ENCODE measurements at regions not wholly inside any gene's neighbourhood (a gene's known extent, or its start where the extent isn't known, plus 50 kb on each side); places are given as distances from the start of the nearest gene placed in this dataset.

- Histone ChIP-seq H3K9me2 (replicated peaks; ENCODE audit: control insufficient read depth, low read length) (no peaks in the 10 kb centered on the region), H3K27me3 (ENCODE audit: control insufficient read depth, low read length) (no peaks in the 10 kb centered on the region), H3K9me3 (ENCODE audit: control insufficient read depth, insufficient read depth, low read length) (no peaks in the 10 kb centered on the region), H3K79me2 (ENCODE audit: control insufficient read depth, low read length) (no peaks in the 10 kb centered on the region), H3K4me3 (ENCODE audit: low read length) (no peak overlapping the region), H3K4me1 (ENCODE audit: control insufficient read depth, low read length) (no peaks in the 10 kb centered on the region), H3F3A (ENCODE audit: control insufficient read depth, insufficient read depth) (no peaks in the 10 kb centered on the region), H3K27ac (ENCODE audit: low read depth, low read length) (no peak overlapping the region), H3K4me2 (ENCODE audit: low read length) (no peak overlapping the region), H4K20me1 (ENCODE audit: control insufficient read depth, insufficient read depth, low read depth, low read length) (no peaks in the 10 kb centered on the region), H3K36me3 (ENCODE audit: control insufficient read depth, low read length) (no peaks in the 10 kb centered on the region)
- no peak for TF ChIP-seq EZH2phosphoT487 (IDR thresholded peaks at IDR 0.05; ENCODE audit: borderline replicate concordance, low read length)
- TF ChIP-seq, protein P1, sequence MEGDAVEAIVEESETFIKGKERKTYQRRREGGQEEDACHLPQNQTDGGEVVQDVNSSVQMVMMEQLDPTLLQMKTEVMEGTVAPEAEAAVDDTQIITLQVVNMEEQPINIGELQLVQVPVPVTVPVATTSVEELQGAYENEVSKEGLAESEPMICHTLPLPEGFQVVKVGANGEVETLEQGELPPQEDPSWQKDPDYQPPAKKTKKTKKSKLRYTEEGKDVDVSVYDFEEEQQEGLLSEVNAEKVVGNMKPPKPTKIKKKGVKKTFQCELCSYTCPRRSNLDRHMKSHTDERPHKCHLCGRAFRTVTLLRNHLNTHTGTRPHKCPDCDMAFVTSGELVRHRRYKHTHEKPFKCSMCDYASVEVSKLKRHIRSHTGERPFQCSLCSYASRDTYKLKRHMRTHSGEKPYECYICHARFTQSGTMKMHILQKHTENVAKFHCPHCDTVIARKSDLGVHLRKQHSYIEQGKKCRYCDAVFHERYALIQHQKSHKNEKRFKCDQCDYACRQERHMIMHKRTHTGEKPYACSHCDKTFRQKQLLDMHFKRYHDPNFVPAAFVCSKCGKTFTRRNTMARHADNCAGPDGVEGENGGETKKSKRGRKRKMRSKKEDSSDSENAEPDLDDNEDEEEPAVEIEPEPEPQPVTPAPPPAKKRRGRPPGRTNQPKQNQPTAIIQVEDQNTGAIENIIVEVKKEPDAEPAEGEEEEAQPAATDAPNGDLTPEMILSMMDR (IDR thresholded peaks at IDR 0.05; ENCODE audit: low read depth, low read length, poor library complexity, severe bottlenecking) = no peak
These were observed 259.3 kb upstream of the SLC30A5 start for GRCh38 chr5:68834491-68834981.

DNA sequence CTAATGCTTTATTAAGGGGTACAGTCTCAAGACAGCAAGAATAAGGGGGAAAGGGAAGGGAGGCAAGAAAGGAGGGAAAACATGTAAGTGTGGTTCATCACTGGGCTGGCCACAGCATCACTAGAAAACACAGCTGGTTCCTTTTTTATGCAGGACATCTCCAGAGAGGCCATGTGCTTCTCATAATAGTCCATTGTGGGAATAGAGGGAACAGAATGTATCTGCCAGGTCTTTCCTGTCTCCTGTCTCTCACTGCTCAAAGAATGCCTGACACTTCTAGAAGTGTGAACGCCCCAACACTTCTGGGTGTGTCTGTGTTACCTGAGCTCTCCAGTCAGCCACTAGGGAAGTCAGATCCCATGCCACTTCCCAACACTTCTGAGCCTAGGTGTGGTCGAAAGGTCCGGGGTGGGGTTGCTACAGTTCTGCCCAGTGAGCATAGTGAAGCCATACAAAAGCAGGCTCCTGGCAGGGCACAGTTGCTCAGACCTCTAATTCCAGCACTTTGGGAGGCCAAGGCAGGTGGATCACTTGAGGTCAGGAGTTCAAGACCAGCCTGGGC lies 255.6 kb upstream of the SLC30A5 start:
- H3K36me3 ChIP-seq (ENCODE audit: control insufficient read depth, low read length) = no peaks in the 10 kb centered on the region
- TF ChIP-seq, protein P1 (IDR thresholded peaks at IDR 0.05; ENCODE audit: low read depth, low read length, poor library complexity, severe bottlenecking) = no peak
- TF ChIP-seq EZH2phosphoT487 (IDR thresholded peaks at IDR 0.05; ENCODE audit: borderline replicate concordance, low read length) = no peak
- H3K27me3 ChIP-seq (ENCODE audit: control insufficient read depth, low read length) = no peaks in the 10 kb centered on the region
- H3K4me1 ChIP-seq (ENCODE audit: control insufficient read depth, low read length) = no peaks in the 10 kb centered on the region
- no peaks in the 10 kb centered on the region for H3K9me2 ChIP-seq (replicated peaks; ENCODE audit: control insufficient read depth, low read length)
- H4K20me1 ChIP-seq (ENCODE audit: control insufficient read depth, insufficient read depth, low read depth, low read length) = no peaks in the 10 kb centered on the region
- H3K4me3 ChIP-seq (ENCODE audit: low read length) = no peak overlapping the region
- no peaks in the 10 kb centered on the region for H3K79me2 ChIP-seq (ENCODE audit: control insufficient read depth, low read length)
- no peak overlapping the region for H3K4me2 ChIP-seq (ENCODE audit: low read length)
- H3F3A ChIP-seq (ENCODE audit: control insufficient read depth, insufficient read depth) = no peaks in the 10 kb centered on the region
- no peak overlapping the region for H3K27ac ChIP-seq (ENCODE audit: low read depth, low read length)
- H3K9me3 ChIP-seq (ENCODE audit: control insufficient read depth, insufficient read depth, low read length) = no peaks in the 10 kb centered on the region

- no peak overlapping the region for H3K4me2 ChIP-seq (ENCODE audit: low read length)
- no peaks in the 10 kb centered on the region for H3K27me3 ChIP-seq (ENCODE audit: control insufficient read depth, low read length)
- H4K20me1 ChIP-seq (ENCODE audit: control insufficient read depth, insufficient read depth, low read depth, low read length) = no peaks in the 10 kb centered on the region
- no peaks in the 10 kb centered on the region for H3K79me2 ChIP-seq (ENCODE audit: control insufficient read depth, low read length)
- no peak for TF ChIP-seq EZH2phosphoT487 (IDR thresholded peaks at IDR 0.05; ENCODE audit: borderline replicate concordance, low read length)
- TF ChIP-seq, protein P1 (IDR thresholded peaks at IDR 0.05; ENCODE audit: low read depth, low read length, poor library complexity, severe bottlenecking) = no peak
- H3K9me2 ChIP-seq (replicated peaks; ENCODE audit: control insufficient read depth, low read length) = no peaks in the 10 kb centered on the region
- H3K27ac ChIP-seq (ENCODE audit: low read depth, low read length) = no peak overlapping the region
- no peaks in the 10 kb centered on the region for H3K9me3 ChIP-seq (ENCODE audit: control insufficient read depth, insufficient read depth, low read length)
- H3K4me1 ChIP-seq (ENCODE audit: control insufficient read depth, low read length) = no peaks in the 10 kb centered on the region
- H3K36me3 ChIP-seq (ENCODE audit: control insufficient read depth, low read length) = no peaks in the 10 kb centered on the region
- no peak overlapping the region for H3K4me3 ChIP-seq (ENCODE audit: low read length)
- no peaks in the 10 kb centered on the region for H3F3A ChIP-seq (ENCODE audit: control insufficient read depth, insufficient read depth)
These were observed 254.7 kb upstream of the SLC30A5 start for GRCh38 chr5:68839019-68839552.

All from DOHH2 (cell line).